ENCODE measurements at regions not wholly inside any gene's neighbourhood (a gene's known extent, or its start where the extent isn't known, plus 50 kb on each side); places are given as distances from the start of the nearest gene placed in this dataset.

- Histone ChIP-seq H3K9me3 (no peaks in the 10 kb centered on the region), H3K36me3 (no peaks in the 10 kb centered on the region), H3K27ac (no peak overlapping the region), H3K4me1 (no peaks in the 10 kb centered on the region), H3K4me3 (no peak overlapping the region), H3K27me3 (no peaks in the 10 kb centered on the region)
- no peak for TF ChIP-seq CTCF (IDR thresholded peaks at IDR 0.05)
- no peak for TF ChIP-seq POLR2A (IDR thresholded peaks at IDR 0.05)
- TF ChIP-seq POLR2AphosphoS5 (IDR thresholded peaks at IDR 0.05; ENCODE audit: insufficient read depth in 1 of 2, low read depth in 1 of 2), result no peak
- no peak for DNase-seq (ENCODE audit: extremely low spot score in 2 of 2)
- intact Hi-C loops (cut with DNase I), result no loop called here
Measured at GRCh38 chr4:133694416-133694815, 507.2 kb downstream of the PABPC4L start.

GRCh38 chr4:133683967-133684366, 517.6 kb downstream of the PABPC4L start:
- H3K27ac ChIP-seq, result no peak overlapping the region
- no peaks in the 10 kb centered on the region for H3K9me3 ChIP-seq
- no peaks in the 10 kb centered on the region for H3K4me1 ChIP-seq
- intact Hi-C loops (cut with DNase I), result no loop called here
- DNase-seq (ENCODE audit: extremely low spot score in 2 of 2), result no peak
- no peaks in the 10 kb centered on the region for H3K36me3 ChIP-seq
- H3K4me3 ChIP-seq, result no peak overlapping the region
- no peaks in the 10 kb centered on the region for H3K27me3 ChIP-seq
- TF ChIP-seq POLR2A (IDR thresholded peaks at IDR 0.05) (no peak), POLR2AphosphoS5 (IDR thresholded peaks at IDR 0.05; ENCODE audit: insufficient read depth in 1 of 2, low read depth in 1 of 2) (no peak), CTCF (IDR thresholded peaks at IDR 0.05) (no peak)

- Histone ChIP-seq H3K27ac (no peak overlapping the region), H3K4me1 (no peaks in the 10 kb centered on the region), H3K4me3 (no peak overlapping the region), H3K36me3 (no peaks in the 10 kb centered on the region), H3K9me3 (no peaks in the 10 kb centered on the region), H3K27me3 (no peaks in the 10 kb centered on the region)
- no peak for DNase-seq (ENCODE audit: extremely low spot score in 2 of 2)
- intact Hi-C loops (cut with DNase I), result no loop called here
- TF ChIP-seq POLR2AphosphoS5 (IDR thresholded peaks at IDR 0.05; ENCODE audit: insufficient read depth in 1 of 2, low read depth in 1 of 2), result no peak
- no peak for TF ChIP-seq POLR2A (IDR thresholded peaks at IDR 0.05)
- no peak for TF ChIP-seq CTCF (IDR thresholded peaks at IDR 0.05)
Measured at GRCh38 chr4:133668061-133668851, 519.2 kb downstream of the PCDH10 start.

GRCh38 chr4:133647206-133647605, 498.1 kb downstream of the PCDH10 start:
- no peaks in the 10 kb centered on the region for H3K9me3 ChIP-seq
- intact Hi-C loops (cut with DNase I), result no loop called here
- H3K4me1 ChIP-seq, result no peaks in the 10 kb centered on the region
- no peaks in the 10 kb centered on the region for H3K27me3 ChIP-seq
- no peaks in the 10 kb centered on the region for H3K36me3 ChIP-seq
- H3K4me3 ChIP-seq, result no peak overlapping the region
- no peak overlapping the region for H3K27ac ChIP-seq
- no peak for TF ChIP-seq CTCF (IDR thresholded peaks at IDR 0.05)
- TF ChIP-seq POLR2A (IDR thresholded peaks at IDR 0.05), result no peak
- no peak for TF ChIP-seq POLR2AphosphoS5 (IDR thresholded peaks at IDR 0.05; ENCODE audit: insufficient read depth in 1 of 2, low read depth in 1 of 2)
- DNase-seq (ENCODE audit: extremely low spot score in 2 of 2), result no peak

GRCh38 chr4:133641191-133641590, 492.1 kb downstream of the PCDH10 start:
- no peaks in the 10 kb centered on the region for H3K4me1 ChIP-seq

More at GRCh38 chr4:133641191-133641590, 492.1 kb downstream of the PCDH10 start:
- intact Hi-C loops (cut with DNase I), result no loop called here
- TF ChIP-seq POLR2A (IDR thresholded peaks at IDR 0.05) (no peak), POLR2AphosphoS5 (IDR thresholded peaks at IDR 0.05; ENCODE audit: insufficient read depth in 1 of 2, low read depth in 1 of 2) (no peak), CTCF (IDR thresholded peaks at IDR 0.05) (no peak)
- Histone ChIP-seq H3K27me3 (no peaks in the 10 kb centered on the region), H3K36me3 (no peaks in the 10 kb centered on the region), H3K4me3 (no peak overlapping the region), H3K27ac (no peak overlapping the region), H3K9me3 (no peaks in the 10 kb centered on the region)
- DNase-seq (ENCODE audit: extremely low spot score in 2 of 2), result no peak
